ENCODE measurements at regions not wholly inside any gene's neighbourhood (a gene's known extent, or its start where the extent isn't known, plus 50 kb on each side); places are given as distances from the start of the nearest gene placed in this dataset.

GRCh38 chr6:17035257-17036064 is 66.4 kb upstream of the STMND1 start:
- TF ChIP-seq, protein P1, sequence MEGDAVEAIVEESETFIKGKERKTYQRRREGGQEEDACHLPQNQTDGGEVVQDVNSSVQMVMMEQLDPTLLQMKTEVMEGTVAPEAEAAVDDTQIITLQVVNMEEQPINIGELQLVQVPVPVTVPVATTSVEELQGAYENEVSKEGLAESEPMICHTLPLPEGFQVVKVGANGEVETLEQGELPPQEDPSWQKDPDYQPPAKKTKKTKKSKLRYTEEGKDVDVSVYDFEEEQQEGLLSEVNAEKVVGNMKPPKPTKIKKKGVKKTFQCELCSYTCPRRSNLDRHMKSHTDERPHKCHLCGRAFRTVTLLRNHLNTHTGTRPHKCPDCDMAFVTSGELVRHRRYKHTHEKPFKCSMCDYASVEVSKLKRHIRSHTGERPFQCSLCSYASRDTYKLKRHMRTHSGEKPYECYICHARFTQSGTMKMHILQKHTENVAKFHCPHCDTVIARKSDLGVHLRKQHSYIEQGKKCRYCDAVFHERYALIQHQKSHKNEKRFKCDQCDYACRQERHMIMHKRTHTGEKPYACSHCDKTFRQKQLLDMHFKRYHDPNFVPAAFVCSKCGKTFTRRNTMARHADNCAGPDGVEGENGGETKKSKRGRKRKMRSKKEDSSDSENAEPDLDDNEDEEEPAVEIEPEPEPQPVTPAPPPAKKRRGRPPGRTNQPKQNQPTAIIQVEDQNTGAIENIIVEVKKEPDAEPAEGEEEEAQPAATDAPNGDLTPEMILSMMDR (IDR thresholded peaks at IDR 0.05; ENCODE audit: borderline replicate concordance, insufficient read depth, low read depth, low read length), result no peak

DNA sequence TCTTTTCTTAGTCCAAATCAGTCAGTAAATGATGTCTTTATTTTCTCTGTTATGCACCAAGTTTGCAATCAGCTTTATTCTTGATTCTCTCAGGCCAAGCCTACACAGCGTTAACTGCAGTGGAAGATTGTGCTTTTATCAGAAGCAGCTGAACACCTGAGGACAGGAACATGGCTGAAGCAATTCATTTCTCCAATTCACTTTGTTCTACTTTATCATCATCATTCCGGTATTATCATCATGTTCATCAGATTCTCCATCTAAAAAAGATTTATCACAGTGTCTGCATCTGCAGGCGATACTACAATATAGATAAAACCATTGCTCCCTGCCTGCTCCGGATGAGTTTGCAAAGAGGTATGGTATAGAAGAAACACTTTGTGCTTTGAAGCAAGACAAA is 68.1 kb upstream of the STMND1 start:
- no peak overlapping the region for H3K4me3 ChIP-seq (ENCODE audit: low read depth, low read length)
- TF ChIP-seq, protein P1 (IDR thresholded peaks at IDR 0.05; ENCODE audit: borderline replicate concordance, insufficient read depth, low read depth, low read length), result no peak

More at GRCh38 chr6:17035257-17036064, 66.4 kb upstream of the STMND1 start:
- no peak overlapping the region for H3K4me3 ChIP-seq (ENCODE audit: low read depth, low read length)

- no peak overlapping the region for H3K4me3 ChIP-seq (ENCODE audit: low read depth, low read length)
- TF ChIP-seq, protein P1 (IDR thresholded peaks at IDR 0.05; ENCODE audit: borderline replicate concordance, insufficient read depth, low read depth, low read length), result no peak
Measured at GRCh38 chr6:17032988-17033634, 68.7 kb upstream of the STMND1 start.

DNA sequence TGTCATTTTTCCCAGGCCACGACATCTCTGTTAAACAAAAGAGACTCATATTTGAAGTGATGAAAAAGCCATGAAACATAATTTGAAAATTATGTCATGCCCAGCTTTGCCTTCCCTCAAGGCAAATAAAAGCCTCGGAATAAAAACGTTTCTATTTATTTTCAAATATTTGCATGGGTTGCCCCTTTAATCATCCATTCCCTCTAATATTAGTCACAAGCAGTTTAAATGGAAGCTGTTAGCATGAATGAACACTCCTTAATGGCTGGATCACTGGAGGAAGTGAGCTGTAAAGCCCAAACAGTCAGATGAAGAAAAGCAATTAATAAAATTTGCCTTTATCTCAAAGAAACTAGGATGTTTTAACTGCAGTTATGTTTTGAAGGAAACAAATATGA is 69.3 kb upstream of the STMND1 start:
- TF ChIP-seq, protein P1 (IDR thresholded peaks at IDR 0.05; ENCODE audit: borderline replicate concordance, insufficient read depth, low read depth, low read length), result no peak
- H3K4me3 ChIP-seq (ENCODE audit: low read depth, low read length), result no peak overlapping the region

DNA sequence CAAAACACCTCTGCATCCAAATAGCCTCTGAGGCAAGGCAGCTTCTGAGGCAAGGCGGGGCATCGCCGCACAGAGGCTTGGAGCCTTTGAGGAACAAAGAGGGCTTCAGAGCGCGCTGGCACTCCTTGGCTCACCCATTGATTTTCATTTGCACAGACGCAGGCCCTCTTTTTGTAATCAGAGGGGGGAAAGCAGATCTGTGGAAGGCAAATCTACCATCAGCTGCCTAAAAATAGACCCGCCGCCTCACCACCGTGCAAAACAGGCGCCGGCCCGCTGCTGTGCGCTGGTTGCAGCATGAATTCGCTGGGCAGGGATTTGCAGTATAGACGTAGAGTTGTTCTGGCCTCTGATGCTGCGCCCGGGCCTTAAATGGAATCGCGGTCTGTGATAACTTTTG is 69.9 kb upstream of the STMND1 start:
- TF ChIP-seq, protein P1 (IDR thresholded peaks at IDR 0.05; ENCODE audit: borderline replicate concordance, insufficient read depth, low read depth, low read length), result no peak
- H3K4me3 ChIP-seq (ENCODE audit: low read depth, low read length), result no peak overlapping the region

DNA sequence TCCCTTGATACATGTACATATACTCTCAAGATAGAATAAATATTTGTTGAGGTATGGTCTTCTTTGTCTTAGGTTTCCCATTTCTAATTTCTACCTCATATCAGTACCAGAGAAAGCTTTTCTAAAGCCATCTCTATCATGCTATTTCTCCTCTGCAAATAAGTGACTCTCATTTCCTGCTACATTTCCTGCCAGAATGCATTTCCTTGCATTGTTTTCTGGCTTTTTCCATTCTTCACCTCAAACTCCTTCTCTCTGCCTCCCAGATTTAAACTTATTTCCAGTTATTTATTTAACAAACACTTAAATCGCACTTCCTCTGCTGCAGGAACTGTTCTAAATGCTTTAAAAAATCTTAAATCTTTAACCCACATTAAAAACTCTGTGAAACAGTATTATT is 74.4 kb upstream of the STMND1 start:
- no peak overlapping the region for H3K4me3 ChIP-seq (ENCODE audit: low read depth, low read length)
- TF ChIP-seq, protein P1 (IDR thresholded peaks at IDR 0.05; ENCODE audit: borderline replicate concordance, insufficient read depth, low read depth, low read length), result no peak

DNA sequence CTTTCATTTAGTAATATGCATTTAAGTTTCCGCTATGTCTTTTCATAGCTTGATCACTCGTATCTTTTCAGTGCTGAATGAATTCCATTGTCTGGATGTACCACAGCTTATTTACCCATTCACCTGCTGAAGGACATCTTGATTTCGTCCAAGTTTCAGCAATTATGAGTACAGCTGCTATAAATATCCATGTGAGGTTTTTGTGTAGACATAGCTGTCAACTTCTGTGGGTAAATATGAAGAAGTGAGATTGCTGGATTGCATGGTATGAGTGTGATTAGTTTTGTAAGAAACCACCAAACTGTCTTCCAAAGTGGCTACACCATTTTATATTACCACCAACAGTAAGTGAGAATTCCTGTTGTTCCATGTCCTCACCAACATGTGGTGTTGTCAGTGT is 79.2 kb upstream of the STMND1 start:
- TF ChIP-seq, protein P1 (IDR thresholded peaks at IDR 0.05; ENCODE audit: borderline replicate concordance, insufficient read depth, low read depth, low read length), result no peak
- H3K4me3 ChIP-seq (ENCODE audit: low read depth, low read length), result no peak overlapping the region

Data from GM12875 (cell line).